Adrenal gland (tissue), 9 donors: ENCODE measurements at regions not wholly inside any gene's neighbourhood (a gene's known extent, or its start where the extent isn't known, plus 50 kb on each side); places are given as distances from the start of the nearest gene placed in this dataset.
"Not testable (repeated sequence)": the region's sequence is repeated elsewhere in the genome, so short reads cannot be mapped to it uniquely, and the experiment has no call there.

Source experiments
- DNase-seq, 7 donors: peaks; one replicate each; pipeline ENCODE4 v3.0.0-alpha.2; 2019 to 2020
- H3K27ac ChIP-seq, 5 donors: fragments of 200-600 bp; sonication (generic) in 4 of 5; 1 replicate in 3 of 5; 2 replicates in 2 of 5; pipeline versions ENCODE4 v1.5.1 to v1.8.0; 2016 to 2020; ENCODE audit warnings: mild to moderate bottlenecking in 1 of 5
- H3K27me3 ChIP-seq: fragments of 200-600 bp; 2 replicates; pipeline ENCODE4 v1.8.0; 2021
- H3K36me3 ChIP-seq, 2 donors: fragments of 200-600 bp; replicated peaks in 1 of 2; 1 replicate in 1 of 2; 2 replicates in 1 of 2; pipeline versions ENCODE4 v1.5.1 to v1.8.0; 2018 to 2022
- H3K4me1 ChIP-seq, 2 donors: fragments of 200-600 bp; replicated peaks in 1 of 2; 1 replicate in 1 of 2; 2 replicates in 1 of 2; pipeline versions ENCODE4 v1.5.1 to v1.8.0; 2018 to 2021
- H3K4me3 ChIP-seq, 4 donors: fragments of 200-600 bp; sonication (generic) in 3 of 4; one replicate each; pipeline ENCODE4 v1.5.1; 2016 to 2018
- H3K9me3 ChIP-seq, 3 donors: fragments of 200-600 bp; sonication (generic) in 1 of 3; replicated peaks in 1 of 3; 1 replicate in 2 of 3; 2 replicates in 1 of 3; pipeline versions ENCODE4 v1.5.1 to v1.8.0; 2016 to 2021
- WGBS, 4 donors: extraction: QIAGEN DNeasy Blood & Tissue Kit in 2 of 4; methylation state at CpG; one replicate each; pipeline versions ENCODE4 v1.1.5 to v1.1.7; 2013 to 2017; 5-methylcytosine and 5-hydroxymethylcytosine counted together
- intact Hi-C, 2 donors: fragments of 100-400 bp; cut with DNase I; formaldehyde crosslinking; loops; one replicate each; pipeline versions ENCODE4 v1.14.1 to v1.15.0; 2022 to 2023
- small RNA-seq, 2 donors: library from RNA; depleted of rRNA; stranded (forward); fragments of <200 nt; gene quantifications; one replicate each; pipeline ENCODE3, GENCODE V24; 2016
- donor health status: healthy with polysubstance abuse.
- donor health status: Bipolar disorder and iron deficiency.
- donor health status: DM: yes; HTN: yes; CAD: no.
- donor health status: DM: no; HTN: no; CAD: no.
- donor health status: DM: no; HTN: no; CAD: no.

DNA sequence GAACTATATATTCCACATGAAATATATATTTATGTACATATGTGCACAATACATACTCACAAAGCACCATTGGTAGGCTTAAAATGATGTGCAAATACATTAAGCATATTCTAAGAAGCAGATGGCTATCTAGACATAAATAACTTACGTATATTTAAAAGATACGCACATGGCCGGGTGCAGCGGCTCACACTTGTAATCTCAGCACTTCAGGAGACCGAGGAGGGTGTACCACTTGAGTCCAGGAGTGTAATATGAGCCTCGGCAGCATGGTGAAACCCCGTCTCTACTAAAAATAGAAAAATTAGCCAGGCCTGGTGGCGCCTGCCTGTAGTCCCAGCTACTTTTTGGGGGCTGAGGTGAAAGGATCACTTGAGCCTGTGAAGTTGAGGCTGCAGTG, 189.9 kb downstream of the ANKRD36 start:
- DNase-seq, H3K27me3 ChIP-seq, H3K9me3 ChIP-seq, H3K27ac ChIP-seq, H3K36me3 ChIP-seq, intact Hi-C loops, H3K4me3 ChIP-seq, H3K4me1 ChIP-seq: not testable (repeated sequence)
- 62 to 88% methylated on average over 7 of the region's 8 CpGs; no CpG with 5 or more reads in 2 of the 4 donors for WGBS, 4 donors

DNA sequence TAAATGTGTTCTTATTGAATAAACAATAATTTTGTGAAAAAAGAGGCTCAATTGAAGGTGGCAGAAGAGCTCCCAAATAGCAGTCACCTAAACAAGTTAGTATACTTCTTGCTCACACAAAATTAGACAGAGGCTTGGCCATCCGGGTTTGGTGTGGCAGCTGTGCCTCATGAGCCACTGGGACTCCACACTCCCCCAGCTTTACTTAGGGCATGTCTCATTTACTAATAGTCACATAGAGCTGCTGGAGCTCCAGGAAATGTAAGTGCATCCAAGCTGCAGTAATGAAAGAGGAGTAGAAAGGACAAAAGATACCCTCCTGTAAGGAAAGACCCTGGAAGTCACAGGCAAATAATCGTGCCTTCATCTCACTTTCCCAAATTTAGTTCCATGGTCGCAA, 188.8 kb downstream of the ANKRD36 start:
- H3K4me3 ChIP-seq, H3K9me3 ChIP-seq, H3K27ac ChIP-seq, H3K4me1 ChIP-seq, intact Hi-C loops, H3K36me3 ChIP-seq, H3K27me3 ChIP-seq, DNase-seq: not testable (repeated sequence)
- WGBS, 4 donors: no CpG with 5 or more reads among the region's 3 CpGs

Small RNA genes lying in the stretch of these regions (small RNA-seq; reads per million reads assigned to genes)
- gene IGKV1OR2-11: 0 reads per million in 2 donors
- 0 reads per million in 2 donors for gene IGKV1OR2-6
- 0 reads per million in 2 donors for gene IGKV1OR2-9
- 0 reads per million in 2 donors for gene IGKV2OR2-8
- gene IGKV3OR2-5: 0 reads per million in 2 donors
